PC-9 (cell line): ENCODE measurements at regions not wholly inside any gene's neighbourhood (a gene's known extent, or its start where the extent isn't known, plus 50 kb on each side); places are given as distances from the start of the nearest gene placed in this dataset.

Experiments
- BruUV-seq: library from RNA; stranded (reverse); fragments of 400-500 nt; replicated peaks from 2 replicates; lab custom pipeline; 2021; lab: Mats Ljungman, UMichigan
- CTCF ChIA-PET: fragments of 300-600 bp; sonication (Branson Sonifier 250); formaldehyde crosslinking; loops from one replicate; lab custom pipeline; 2022; ENCODE audit warnings: antibody characterized with exemption; lab: Charles Lee
- POLR2A ChIA-PET: fragments of 300-600 bp; sonication (Branson Sonifier 250); formaldehyde crosslinking; loops from one replicate; lab custom pipeline; 2022; ENCODE audit warnings: antibody characterized with exemption; ENCODE audit not compliant: unreplicated experiment; lab: Charles Lee
- DNase-seq, 2 experiments: peaks; one replicate each; pipeline versions ENCODE4 v3.0.0 to v3.0.0-alpha.2; 2015 to 2022; ENCODE audit warnings: mixed read lengths in 1 of 2
- H2AFZ ChIP-seq: fragments of 200-600 bp; sonication (generic); 2 replicates; pipeline ENCODE4 v1.8.1; 2017; ENCODE audit warnings: antibody characterized with exemption
- H3F3A ChIP-seq: fragments of 200-600 bp; sonication (generic); 2 replicates; pipeline ENCODE4 v1.8.1; 2017; ENCODE audit warnings: antibody characterized with exemption, mild to moderate bottlenecking, low read depth; ENCODE audit not compliant: insufficient read depth
- H3K27ac ChIP-seq: fragments of 200-600 bp; sonication (generic); 2 replicates; pipeline ENCODE4 v1.6.1; 2016; ENCODE audit warnings: mixed run types
- H3K27me3 ChIP-seq: fragments of 200-600 bp; sonication (generic); 2 replicates; pipeline ENCODE4 v1.6.1; 2016; ENCODE audit warnings: low read depth, mixed run types; ENCODE audit not compliant: insufficient read depth
- H3K36me3 ChIP-seq: fragments of 200-600 bp; sonication (generic); 2 replicates; pipeline ENCODE4 v1.6.1; 2016; ENCODE audit warnings: low read depth, mixed run types
- H3K4me1 ChIP-seq: fragments of 200-600 bp; sonication (generic); replicated peaks from 2 replicates; pipeline ENCODE4 v1.6.1; 2016; ENCODE audit warnings: mixed run types; ENCODE audit not compliant: insufficient read depth
- H3K4me2 ChIP-seq: fragments of 200-600 bp; sonication (generic); 2 replicates; pipeline ENCODE4 v1.6.1; 2017; ENCODE audit warnings: mixed run types
- H3K4me3 ChIP-seq: fragments of 200-600 bp; sonication (generic); 2 replicates; pipeline ENCODE4 v1.6.1; 2016; ENCODE audit warnings: mixed run types
- H3K79me2 ChIP-seq: fragments of 200-600 bp; sonication (generic); 2 replicates; pipeline ENCODE4 v1.6.1; 2017; ENCODE audit warnings: low read depth, mixed run types
- H3K9me2 ChIP-seq: fragments of 200-600 bp; sonication (generic); 2 replicates; pipeline ENCODE4 v1.8.1; 2017; ENCODE audit warnings: mild to moderate bottlenecking; ENCODE audit not compliant: insufficient read depth
- H3K9me3 ChIP-seq: fragments of 200-600 bp; sonication (generic); 2 replicates; pipeline ENCODE4 v1.8.1; 2016; ENCODE audit warnings: low read depth; ENCODE audit not compliant: insufficient read depth
- H4K20me1 ChIP-seq: fragments of 200-600 bp; sonication (generic); 2 replicates; pipeline ENCODE4 v1.8.1; 2017; ENCODE audit not compliant: insufficient read depth
- EZH2 ChIP-seq: fragments of 200-600 bp; sonication (generic); IDR thresholded peaks from 2 replicates; pipeline ENCODE4 v1.8.0; 2017; ENCODE audit warnings: antibody characterized with exemption, low read depth
- intact Hi-C: fragments of 100-400 bp; cut with micrococcal nuclease; formaldehyde crosslinking; loops from one replicate; pipeline ENCODE4 v1.10.0; 2022; ENCODE audit not compliant: unreplicated experiment
- TF ChIP-seq, protein P1 (sequence below): fragments of 200-600 bp; sonication (generic); conservative IDR thresholded peaks from 2 replicates; pipeline ENCODE4 v1.6.1; 2017; ENCODE audit warnings: mixed run types, antibody characterized with exemption, mild to moderate bottlenecking, moderate library complexity

DNA sequence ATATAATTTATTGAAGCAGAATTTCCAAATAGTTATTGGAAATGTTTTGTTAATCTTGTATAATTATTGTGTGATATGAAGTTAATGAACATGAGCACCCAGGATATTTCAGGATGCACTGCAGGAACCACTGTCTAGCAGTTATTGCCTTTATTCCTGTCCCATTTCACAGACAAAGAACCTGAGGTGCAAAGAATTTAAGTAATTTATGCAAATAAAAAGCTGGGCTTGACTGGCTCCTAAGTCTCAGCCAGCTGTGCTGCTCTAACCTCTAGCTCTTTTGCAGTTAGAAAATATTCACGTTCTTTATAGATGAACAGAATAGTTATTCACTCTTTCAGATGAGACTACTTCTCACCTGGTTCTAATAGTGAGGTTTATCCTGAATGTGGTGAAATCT is 50.0 kb upstream of the NUDT12 start:
- Histone ChIP-seq H3K9me2 (no peaks in the 10 kb centered on the region; the same call in 1 of the 2 replicates), H3K4me2 (no peak overlapping the region), H3K4me1 (no peaks in the 10 kb centered on the region), H3K9me3 (no peaks in the 10 kb centered on the region), H3K27me3 (no peaks in the 10 kb centered on the region), H3K4me3 (no peak overlapping the region), H2AFZ (no peak overlapping the region), H3F3A (no peaks in the 10 kb centered on the region), H4K20me1 (no peaks in the 10 kb centered on the region), H3K36me3 (no peaks in the 10 kb centered on the region), H3K27ac (no peak overlapping the region), H3K79me2 (no peaks in the 10 kb centered on the region)
- BruUV-seq = no TSS peak
- TF ChIP-seq EZH2 = no peak
- TF ChIP-seq, protein P1, sequence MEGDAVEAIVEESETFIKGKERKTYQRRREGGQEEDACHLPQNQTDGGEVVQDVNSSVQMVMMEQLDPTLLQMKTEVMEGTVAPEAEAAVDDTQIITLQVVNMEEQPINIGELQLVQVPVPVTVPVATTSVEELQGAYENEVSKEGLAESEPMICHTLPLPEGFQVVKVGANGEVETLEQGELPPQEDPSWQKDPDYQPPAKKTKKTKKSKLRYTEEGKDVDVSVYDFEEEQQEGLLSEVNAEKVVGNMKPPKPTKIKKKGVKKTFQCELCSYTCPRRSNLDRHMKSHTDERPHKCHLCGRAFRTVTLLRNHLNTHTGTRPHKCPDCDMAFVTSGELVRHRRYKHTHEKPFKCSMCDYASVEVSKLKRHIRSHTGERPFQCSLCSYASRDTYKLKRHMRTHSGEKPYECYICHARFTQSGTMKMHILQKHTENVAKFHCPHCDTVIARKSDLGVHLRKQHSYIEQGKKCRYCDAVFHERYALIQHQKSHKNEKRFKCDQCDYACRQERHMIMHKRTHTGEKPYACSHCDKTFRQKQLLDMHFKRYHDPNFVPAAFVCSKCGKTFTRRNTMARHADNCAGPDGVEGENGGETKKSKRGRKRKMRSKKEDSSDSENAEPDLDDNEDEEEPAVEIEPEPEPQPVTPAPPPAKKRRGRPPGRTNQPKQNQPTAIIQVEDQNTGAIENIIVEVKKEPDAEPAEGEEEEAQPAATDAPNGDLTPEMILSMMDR = no peak
- ChIA-PET POLR2A (no interaction called here), CTCF (no interaction called here)
- no peak for DNase-seq
- intact Hi-C loops = no loop called here
